ENCODE measurements at regions not wholly inside any gene's neighbourhood (a gene's known extent, or its start where the extent isn't known, plus 50 kb on each side); places are given as distances from the start of the nearest gene placed in this dataset.

- TF ChIP-seq POLR2A (IDR thresholded peaks at IDR 0.05), result no peak
- no peak for TF ChIP-seq CTCF (IDR thresholded peaks at IDR 0.05)
These were observed 159.0 kb upstream of the CHRNA7 start for GRCh38 chr15:31871166-31871886.
